SK-N-MC (cell line): ENCODE measurements at regions not wholly inside any gene's neighbourhood (a gene's known extent, or its start where the extent isn't known, plus 50 kb on each side); places are given as distances from the start of the nearest gene placed in this dataset.

Experiments
- EZH2 ChIP-seq: fragments of 200-600 bp; sonication (generic); IDR thresholded peaks from one replicate; pipeline ENCODE4 v1.6.1; 2017; ENCODE audit warnings: antibody characterized with exemption
- FOXP2 ChIP-seq: optimal IDR thresholded peaks from 2 replicates; pipeline ENCODE3; 2011; ENCODE audit warnings: mild to moderate bottlenecking, moderate library complexity; ENCODE audit not compliant: insufficient read depth; ENCODE audit errors: extremely low read length, control extremely low read depth
- POLR2AphosphoS5 ChIP-seq: IDR thresholded peaks from 2 replicates; pipeline ENCODE4 v1.6.1; 2012; ENCODE audit warnings: mild to moderate bottlenecking, low read depth, low read length, borderline replicate concordance

GRCh38 chr5:60086583-60086982 is 193.1 kb upstream of the PDE4D start:
- no peak for TF ChIP-seq POLR2AphosphoS5
- TF ChIP-seq EZH2, result no peak
- TF ChIP-seq FOXP2, result no peak
